Gastrocnemius medialis (tissue), 4 donors: ENCODE measurements at regions not wholly inside any gene's neighbourhood (a gene's known extent, or its start where the extent isn't known, plus 50 kb on each side); places are given as distances from the start of the nearest gene placed in this dataset.

ENCODE experiments used
- ATAC-seq, 2 donors: fragments of 150-250 bp; one replicate each; pipeline ENCODE4 v1.9.1; 2016
- DNase-seq, 2 donors: peaks; one replicate each; pipeline ENCODE4 v3.0.0-alpha.2; 2019
- H3K27ac ChIP-seq, 4 donors: fragments of 200-600 bp; sonication (generic); 1 replicate in 1 of 4; 2 replicates in 3 of 4; pipeline ENCODE4 v1.5.1; 2016 to 2018; ENCODE audit warnings: mild to moderate bottlenecking in 2 of 4, moderate library complexity in 1 of 4
- H3K27me3 ChIP-seq, 3 donors: fragments of 200-600 bp; sonication (generic) in 2 of 3; 1 replicate in 1 of 3; 2 replicates in 2 of 3; pipeline versions ENCODE4 v1.5.1 to v1.6.0; 2016 to 2019; ENCODE audit warnings: mild to moderate bottlenecking in 1 of 3, moderate library complexity in 1 of 3
- H3K36me3 ChIP-seq, 2 donors: fragments of 200-600 bp; sonication (generic) in 1 of 2; one replicate each; pipeline ENCODE4 v1.5.1; 2017 to 2018
- H3K4me1 ChIP-seq, 2 donors: fragments of 200-600 bp; sonication (generic) in 1 of 2; one replicate each; pipeline ENCODE4 v1.5.1; 2016 to 2017; ENCODE audit warnings: mild to moderate bottlenecking in 2 of 2
- H3K4me3 ChIP-seq, 4 donors: fragments of 200-600 bp; sonication (generic) in 3 of 4; 1 replicate in 1 of 4; 2 replicates in 3 of 4; pipeline ENCODE4 v1.5.1; 2016 to 2019; ENCODE audit warnings: mild to moderate bottlenecking in 2 of 4
- H3K9me3 ChIP-seq, 3 donors: fragments of 200-600 bp; sonication (generic) in 2 of 3; 1 replicate in 1 of 3; 2 replicates in 2 of 3; pipeline ENCODE4 v1.5.1; 2016 to 2019
- CTCF ChIP-seq, 5 experiments: fragments of 450-650 bp in 3 of 5; fragments of 200-600 bp in 2 of 5; sonication (generic) in 2 of 5; IDR thresholded peaks in 4 of 5; conservative IDR thresholded peaks in 1 of 5; 1 replicate in 4 of 5; 2 replicates in 1 of 5; pipeline ENCODE4 v1.5.1; 2016 to 2019; ENCODE audit warnings: antibody characterized with exemption in 5 of 5, mild to moderate bottlenecking in 3 of 5, moderate library complexity in 3 of 5
- POLR2A ChIP-seq, 2 donors: fragments of 450-650 bp; IDR thresholded peaks; one replicate each; pipeline ENCODE4 v1.6.1; 2017; ENCODE audit warnings: antibody characterized with exemption in 2 of 2, mild to moderate bottlenecking in 2 of 2, moderate library complexity in 2 of 2
- in situ Hi-C, 4 donors: fragments of 200-750 bp; cut with MboI; loops; one replicate each; pipeline versions ENCODE4 v1.15.0 to v1.8.0; 2017; ENCODE audit warnings: low sequenced_read_pairs in 4 of 4
- intact Hi-C: fragments of 100-400 bp; cut with DNase I; formaldehyde crosslinking; loops from one replicate; pipeline ENCODE4 v1.15.1; 2023; ENCODE audit warnings: low total_unique reads

GRCh38 chr3:6719999-6720398 is 140.9 kb upstream of the GRM7 start:
- in situ Hi-C loops (no loop called here), intact Hi-C loops (no loop called here)
- H3K36me3 ChIP-seq: no peaks in the 10 kb centered on the region
- H3K27me3 ChIP-seq: no peaks in the 10 kb centered on the region
- H3K9me3 ChIP-seq: no peaks in the 10 kb centered on the region
- ATAC-seq (no peak), DNase-seq (no peak)
- H3K4me1 ChIP-seq: no peaks in the 10 kb centered on the region
- no peak for TF ChIP-seq POLR2A (IDR thresholded peaks at IDR 0.05)
- TF ChIP-seq CTCF (IDR thresholded peaks at IDR 0.05 in 4 of 5, conservative IDR thresholded peaks at IDR 0.05 in 1 of 5): no peak
- no peak overlapping the region for H3K4me3 ChIP-seq
- no peak overlapping the region for H3K27ac ChIP-seq

GRCh38 chr3:6721491-6721890 is 139.4 kb upstream of the GRM7 start:
- ATAC-seq: no peak
- no peaks in the 10 kb centered on the region for H3K4me1 ChIP-seq
- H3K4me3 ChIP-seq: no peak overlapping the region
- no peak overlapping the region for H3K27ac ChIP-seq
- DNase-seq: no peak
- H3K36me3 ChIP-seq: no peaks in the 10 kb centered on the region
- TF ChIP-seq POLR2A (IDR thresholded peaks at IDR 0.05) (no peak), CTCF (IDR thresholded peaks at IDR 0.05 in 4 of 5, conservative IDR thresholded peaks at IDR 0.05 in 1 of 5) (no peak)
- H3K9me3 ChIP-seq: no peaks in the 10 kb centered on the region
- in situ Hi-C loops: no loop called here
- intact Hi-C loops: no loop called here
- H3K27me3 ChIP-seq: no peaks in the 10 kb centered on the region

GRCh38 chr3:6723205-6723604 is 137.7 kb upstream of the GRM7 start:
- Histone ChIP-seq H3K27me3 (no peaks in the 10 kb centered on the region), H3K9me3 (no peaks in the 10 kb centered on the region), H3K36me3 (no peaks in the 10 kb centered on the region), H3K4me3 (no peak overlapping the region), H3K4me1 (no peaks in the 10 kb centered on the region), H3K27ac (no peak overlapping the region)
- no peak for DNase-seq
- no peak for ATAC-seq
- TF ChIP-seq CTCF (IDR thresholded peaks at IDR 0.05 in 4 of 5, conservative IDR thresholded peaks at IDR 0.05 in 1 of 5) (no peak), POLR2A (IDR thresholded peaks at IDR 0.05) (no peak)
- intact Hi-C loops (no loop called here), in situ Hi-C loops (no loop called here)

- Histone ChIP-seq H3K4me1 (no peaks in the 10 kb centered on the region), H3K36me3 (no peaks in the 10 kb centered on the region), H3K4me3 (no peak overlapping the region), H3K27ac (no peak overlapping the region), H3K27me3 (no peaks in the 10 kb centered on the region), H3K9me3 (no peaks in the 10 kb centered on the region)
- in situ Hi-C loops (no loop called here), intact Hi-C loops (no loop called here)
- TF ChIP-seq POLR2A (IDR thresholded peaks at IDR 0.05) (no peak), CTCF (IDR thresholded peaks at IDR 0.05 in 4 of 5, conservative IDR thresholded peaks at IDR 0.05 in 1 of 5) (no peak)
- DNase-seq (no peak), ATAC-seq (no peak)
These were observed 134.1 kb upstream of the GRM7 start for GRCh38 chr3:6726811-6727210.

- Histone ChIP-seq H3K36me3 (no peaks in the 10 kb centered on the region), H3K9me3 (no peaks in the 10 kb centered on the region), H3K27ac (no peak overlapping the region), H3K4me1 (no peaks in the 10 kb centered on the region), H3K27me3 (no peaks in the 10 kb centered on the region), H3K4me3 (no peak overlapping the region)
- ATAC-seq: no peak
- intact Hi-C loops: no loop called here
- in situ Hi-C loops: no loop called here
- TF ChIP-seq CTCF (IDR thresholded peaks at IDR 0.05 in 4 of 5, conservative IDR thresholded peaks at IDR 0.05 in 1 of 5): no peak
- TF ChIP-seq POLR2A (IDR thresholded peaks at IDR 0.05): no peak
- DNase-seq: no peak
These were observed 128.1 kb upstream of the GRM7 start for GRCh38 chr3:6732807-6733206.
